Urinary bladder (tissue), 3 donors: ENCODE measurements at regions not wholly inside any gene's neighbourhood (a gene's known extent, or its start where the extent isn't known, plus 50 kb on each side); places are given as distances from the start of the nearest gene placed in this dataset.

Experiments
- DNase-seq: peaks from one replicate; pipeline ENCODE4 v3.0.0-alpha.2; 2015; ENCODE audit errors: extremely low spot score
- H3K27ac ChIP-seq: one replicate; pipeline ENCODE4 v1.5.1; 2013; ENCODE audit warnings: low read depth, mild to moderate bottlenecking, moderate library complexity
- H3K36me3 ChIP-seq: one replicate; pipeline ENCODE4 v1.6.1; 2013; ENCODE audit warnings: mild to moderate bottlenecking, moderate library complexity; ENCODE audit not compliant: insufficient read depth
- H3K4me1 ChIP-seq: one replicate; pipeline ENCODE4 v1.6.1; 2013; ENCODE audit warnings: mild to moderate bottlenecking, moderate library complexity; ENCODE audit not compliant: insufficient read depth
- H3K4me3 ChIP-seq: one replicate; pipeline ENCODE4 v1.5.1; 2013; ENCODE audit warnings: low read depth, low read length
- WGBS: extraction: QIAGEN DNeasy Blood & Tissue Kit; methylation state at CpG from one replicate; pipeline ENCODE4 v1.1.7; 2013; 5-methylcytosine and 5-hydroxymethylcytosine counted together
- donor health status: healthy with polysubstance abuse.
- donor health status: healthy.

DNA sequence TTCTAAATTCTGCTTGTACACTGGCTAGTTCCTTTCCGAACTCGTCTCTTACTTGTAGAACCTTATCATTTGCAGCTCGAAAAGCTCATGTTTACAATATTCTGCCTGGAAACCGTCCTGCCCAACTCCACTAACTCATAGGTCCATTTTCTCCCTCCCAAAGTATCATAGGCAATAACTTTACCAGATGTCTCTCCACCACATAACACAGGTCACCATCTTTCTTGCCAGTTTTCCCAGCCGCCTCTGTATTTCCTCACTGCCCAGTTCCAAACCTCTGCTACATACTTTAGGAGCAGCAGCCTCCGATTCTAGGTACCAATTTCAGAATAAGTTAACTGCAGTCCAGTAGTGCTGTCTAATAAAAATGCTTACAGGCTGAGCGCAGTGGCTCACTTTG, 259.5 kb downstream of the GLI2 start:
- Histone ChIP-seq H3K27ac (no peak overlapping the region), H3K4me3 (no peak overlapping the region), H3K36me3 (no peaks in the 10 kb centered on the region), H3K4me1 (no peaks in the 10 kb centered on the region)
- WGBS = 53% methylated on average over 7 of the region's 7 CpGs
- DNase-seq = no peak

DNA sequence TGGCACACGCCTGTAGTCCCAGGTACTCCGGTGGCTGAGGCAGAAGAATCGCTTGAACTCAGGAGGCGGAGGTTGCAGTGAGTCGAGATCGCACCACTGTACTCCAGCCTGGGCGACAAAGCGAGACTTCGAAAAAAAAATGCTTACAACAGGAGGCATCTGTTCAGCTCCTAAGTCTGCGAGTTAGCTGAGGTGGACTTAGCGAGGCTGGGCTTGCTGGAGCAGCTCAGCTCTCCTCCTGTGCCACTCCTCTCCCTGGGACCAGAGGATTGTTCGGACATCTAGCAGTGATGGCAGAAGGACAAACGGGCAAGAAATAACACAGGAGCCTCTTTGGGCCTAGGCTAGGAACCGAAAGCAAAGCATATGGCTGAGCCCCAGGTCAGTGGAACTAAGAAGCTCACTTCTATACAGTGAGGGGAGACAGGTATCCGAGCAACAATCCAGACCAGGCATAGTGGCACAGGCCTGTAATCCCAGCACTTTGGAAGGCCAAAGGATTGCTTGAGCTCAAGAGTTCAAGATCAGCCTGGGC, 260.1 kb downstream of the GLI2 start:
- Histone ChIP-seq H3K27ac (no peak overlapping the region), H3K4me1 (no peaks in the 10 kb centered on the region), H3K36me3 (no peaks in the 10 kb centered on the region), H3K4me3 (no peak overlapping the region)
- 95% methylated on average over 15 of the region's 15 CpGs for WGBS
- no peak for DNase-seq

GRCh38 chr2:120999377-121000097, 263.9 kb downstream of the GLI2 start:
- Histone ChIP-seq H3K4me1 (no peaks in the 10 kb centered on the region), H3K36me3 (no peaks in the 10 kb centered on the region), H3K27ac (no peak overlapping the region), H3K4me3 (no peak overlapping the region)
- WGBS = 81% methylated on average over 6 of the region's 6 CpGs
- no peak for DNase-seq

DNA sequence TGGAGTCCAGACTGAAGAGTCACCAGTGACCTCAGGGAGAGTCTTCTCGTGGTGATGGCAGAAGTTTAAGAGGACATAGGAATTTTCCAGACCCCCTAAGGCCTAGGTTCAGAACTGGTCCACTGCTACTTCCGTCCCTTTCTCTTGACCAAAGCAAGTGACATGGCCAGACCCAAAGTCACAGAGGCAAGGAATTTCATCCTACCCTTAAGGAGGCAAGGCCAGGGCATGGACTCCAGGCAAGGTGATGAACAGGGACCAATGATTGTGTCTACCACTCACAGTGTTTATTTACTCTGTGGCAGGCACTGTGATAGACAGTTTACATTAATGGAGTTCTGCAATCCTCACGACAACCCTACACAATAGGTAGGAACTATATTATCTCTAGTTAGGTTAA, 265.1 kb downstream of the GLI2 start:
- no peaks in the 10 kb centered on the region for H3K36me3 ChIP-seq
- no peak overlapping the region for H3K4me3 ChIP-seq
- no peaks in the 10 kb centered on the region for H3K4me1 ChIP-seq
- H3K27ac ChIP-seq = no peak overlapping the region
- 92% methylated on average over 3 of the region's 3 CpGs for WGBS
- no peak for DNase-seq

DNA sequence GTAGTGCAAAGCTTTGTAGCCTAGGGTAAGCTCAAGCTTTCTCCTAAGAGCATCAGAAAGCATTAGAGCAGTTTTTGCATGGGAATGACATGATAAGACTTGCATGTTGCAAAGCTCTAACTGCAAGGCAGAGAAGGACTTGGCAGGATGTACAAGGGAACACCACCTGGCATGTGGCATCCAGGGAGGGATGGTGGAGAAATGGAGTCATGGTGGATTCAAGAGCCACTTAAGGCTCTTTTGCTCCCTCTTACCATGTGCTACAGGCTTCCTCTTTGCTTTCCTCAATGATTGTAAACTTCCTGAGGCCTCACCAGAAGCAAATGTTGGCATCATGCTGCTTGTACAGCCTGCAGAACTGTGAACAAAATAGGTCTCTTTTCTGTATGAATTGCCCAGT, 266.0 kb downstream of the GLI2 start:
- no peak overlapping the region for H3K4me3 ChIP-seq
- no peaks in the 10 kb centered on the region for H3K36me3 ChIP-seq
- no peak overlapping the region for H3K27ac ChIP-seq
- H3K4me1 ChIP-seq = no peaks in the 10 kb centered on the region
- DNase-seq = no peak

DNA sequence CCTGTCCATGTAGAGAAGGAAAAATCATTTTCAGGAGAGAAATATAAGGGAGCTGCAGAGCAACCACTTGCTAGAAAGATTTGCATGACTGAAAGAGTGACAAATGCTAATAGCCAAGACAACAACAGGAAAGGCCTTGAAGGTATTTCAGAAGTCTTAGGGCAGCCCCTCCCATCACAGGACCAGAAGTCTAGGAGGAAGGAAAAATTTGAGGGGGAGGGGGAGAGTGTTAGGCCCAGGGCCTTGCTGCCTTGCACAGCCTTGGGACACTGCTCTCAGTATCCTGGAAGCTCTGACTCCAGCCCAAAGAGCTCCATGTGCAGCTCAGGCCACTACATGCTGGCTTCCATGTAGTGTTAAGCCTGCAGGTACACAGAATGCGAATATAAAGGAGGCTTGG, 266.9 kb downstream of the GLI2 start:
- DNase-seq = no peak

GRCh38 chr2:121003391-121003790, 267.7 kb downstream of the GLI2 start:
- no peak overlapping the region for H3K27ac ChIP-seq
- H3K36me3 ChIP-seq = no peaks in the 10 kb centered on the region
- 90% methylated on average over 5 of the region's 5 CpGs for WGBS
- H3K4me1 ChIP-seq = no peaks in the 10 kb centered on the region
- H3K4me3 ChIP-seq = no peak overlapping the region
- DNase-seq = no peak

More for the DNA sequence above, 266.9 kb downstream of the GLI2 start:
- 0% methylated on average over 1 of the region's 1 CpG for WGBS
- no peak overlapping the region for H3K4me3 ChIP-seq
- no peaks in the 10 kb centered on the region for H3K4me1 ChIP-seq
- H3K27ac ChIP-seq = no peak overlapping the region
- no peaks in the 10 kb centered on the region for H3K36me3 ChIP-seq

DNA sequence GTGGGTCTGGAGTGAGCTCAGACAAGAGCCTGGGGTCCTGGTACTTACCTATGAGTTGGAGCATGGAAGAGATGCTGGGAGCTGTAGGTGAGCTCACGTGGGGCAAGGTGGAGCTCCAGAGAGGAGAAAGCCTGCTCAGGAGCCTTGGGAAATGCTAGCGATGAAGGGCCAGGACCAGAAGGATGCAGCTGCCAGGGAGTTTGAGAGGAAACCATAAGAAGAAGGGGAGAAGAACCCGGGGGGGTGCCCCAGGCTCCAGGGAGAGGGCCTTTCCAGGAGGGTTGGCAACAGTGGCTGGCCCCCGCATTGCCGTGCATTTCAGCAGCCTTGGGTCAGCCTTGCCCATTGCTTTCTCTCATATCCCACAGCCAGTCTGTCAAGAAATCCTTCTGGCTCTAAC, 268.7 kb downstream of the GLI2 start:
- H3K4me3 ChIP-seq = no peak overlapping the region
- no peak for DNase-seq
- H3K27ac ChIP-seq = no peak overlapping the region
- no peaks in the 10 kb centered on the region for H3K36me3 ChIP-seq
- H3K4me1 ChIP-seq = no peaks in the 10 kb centered on the region
- 79% methylated on average over 5 of the region's 5 CpGs for WGBS

DNA sequence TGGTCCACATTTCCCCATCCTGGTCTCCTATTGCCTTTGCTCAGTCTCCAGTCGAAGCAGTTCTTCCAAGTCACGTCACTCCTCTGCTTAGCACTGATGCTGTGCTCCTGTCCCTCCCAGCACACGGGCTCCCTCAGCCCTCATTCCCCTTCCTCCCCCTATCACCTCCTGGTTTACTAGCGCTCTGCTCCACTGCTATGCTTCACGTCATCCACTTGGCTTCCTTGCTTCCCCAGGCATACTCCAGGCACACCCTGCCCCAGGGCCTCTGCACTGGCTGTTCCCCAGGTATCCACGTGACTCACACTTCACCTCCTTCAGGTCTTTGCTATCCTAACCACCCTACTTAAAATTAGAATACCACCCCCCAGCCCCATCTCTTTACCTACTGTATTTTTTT, 269.3 kb downstream of the GLI2 start:
- no peak overlapping the region for H3K27ac ChIP-seq
- no peak for DNase-seq
- no peaks in the 10 kb centered on the region for H3K4me1 ChIP-seq
- 63% methylated on average over 6 of the region's 6 CpGs for WGBS
- H3K4me3 ChIP-seq = no peak overlapping the region
- no peaks in the 10 kb centered on the region for H3K36me3 ChIP-seq

DNA sequence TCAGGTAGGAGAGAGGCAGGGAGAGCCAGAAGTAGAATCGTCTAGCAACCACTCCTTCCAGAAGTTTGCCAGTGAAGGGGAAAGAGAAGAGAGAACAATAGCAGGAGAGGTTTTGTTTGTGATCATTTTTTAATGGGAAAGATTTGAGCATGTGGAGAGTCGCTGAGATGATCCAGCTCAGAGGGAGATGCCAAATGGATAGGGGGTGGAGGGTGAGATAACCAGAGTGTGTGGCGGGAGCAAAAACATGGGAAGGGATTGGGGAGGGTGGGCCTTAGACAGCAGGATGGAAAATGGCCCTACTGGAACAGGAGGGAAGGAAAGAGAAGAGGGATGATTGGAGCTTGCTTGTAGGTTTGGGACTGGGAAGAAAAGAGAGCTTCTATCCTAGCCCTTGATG, 269.8 kb downstream of the GLI2 start:
- DNase-seq = peak; percentile 25
- H3K27ac ChIP-seq = no peak overlapping the region
- no peaks in the 10 kb centered on the region for H3K4me1 ChIP-seq
- H3K4me3 ChIP-seq = no peak overlapping the region
- no peaks in the 10 kb centered on the region for H3K36me3 ChIP-seq
- 48% methylated on average over 3 of the region's 3 CpGs for WGBS

GRCh38 chr2:121006743-121007489, 271.2 kb downstream of the GLI2 start:
- WGBS = 88% methylated on average over 10 of the region's 10 CpGs
- no peak for DNase-seq

GRCh38 chr2:121007490-121007853, 271.8 kb downstream of the GLI2 start:
- Histone ChIP-seq H3K4me1 (no peaks in the 10 kb centered on the region), H3K4me3 (no peak overlapping the region), H3K27ac (no peak overlapping the region), H3K36me3 (no peaks in the 10 kb centered on the region)
- no peak for DNase-seq
- 89% methylated on average over 2 of the region's 2 CpGs for WGBS

More at GRCh38 chr2:121006743-121007489, 271.2 kb downstream of the GLI2 start:
- Histone ChIP-seq H3K4me3 (no peak overlapping the region), H3K27ac (no peak overlapping the region), H3K36me3 (no peaks in the 10 kb centered on the region), H3K4me1 (no peaks in the 10 kb centered on the region)

DNA sequence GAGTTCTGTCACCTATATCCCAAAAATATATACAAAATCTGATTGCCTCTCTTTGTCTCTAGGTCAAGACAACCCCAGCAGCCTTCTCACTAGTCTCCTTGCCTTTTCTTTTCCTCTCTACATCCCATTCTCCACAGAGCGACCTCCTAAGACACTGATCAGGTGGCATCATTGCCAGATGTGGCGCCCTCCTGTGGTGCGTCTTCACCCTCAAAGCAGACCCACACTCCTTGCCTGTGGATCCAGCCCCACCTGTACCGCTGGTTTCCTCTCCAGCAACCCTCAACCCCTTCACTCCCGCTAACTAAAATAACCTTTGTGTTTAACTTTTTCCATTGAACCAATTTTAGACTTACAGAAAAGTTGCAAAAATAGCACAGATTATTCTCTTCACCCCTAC, 273.3 kb downstream of the GLI2 start:
- Histone ChIP-seq H3K27ac (no peak overlapping the region), H3K4me3 (no peak overlapping the region), H3K36me3 (no peaks in the 10 kb centered on the region), H3K4me1 (no peaks in the 10 kb centered on the region)
- no peak for DNase-seq
- WGBS = 75% methylated on average over 5 of the region's 5 CpGs

- H3K27ac ChIP-seq = no peak overlapping the region
- H3K4me1 ChIP-seq = no peaks in the 10 kb centered on the region
- DNase-seq = no peak
- no peaks in the 10 kb centered on the region for H3K36me3 ChIP-seq
- H3K4me3 ChIP-seq = no peak overlapping the region
Measured at GRCh38 chr2:121010998-121011397, 274.0 kb downstream of the TFCP2L1 start.
